MM.1S (cell line): ENCODE measurements at regions not wholly inside any gene's neighbourhood (a gene's known extent, or its start where the extent isn't known, plus 50 kb on each side); places are given as distances from the start of the nearest gene placed in this dataset.

ENCODE experiments used
- DNase-seq: peaks from one replicate; pipeline ENCODE4 v3.0.0-alpha.2; 2015
- H2AFZ ChIP-seq: fragments of 300-600 bp; sonication (generic); 2 replicates; pipeline ENCODE4 v1.6.0; 2016; ENCODE audit warnings: antibody characterized with exemption, low read length
- H3F3A ChIP-seq: fragments of 300-600 bp; sonication (generic); 2 replicates; pipeline ENCODE4 v1.6.1; 2016; ENCODE audit warnings: mild to moderate bottlenecking, antibody characterized with exemption, low read length, moderate library complexity, mixed read lengths; ENCODE audit not compliant: insufficient read depth
- H3K27ac ChIP-seq: fragments of 300-600 bp; sonication (generic); 2 replicates; pipeline ENCODE4 v1.5.1; 2016; ENCODE audit warnings: mild to moderate bottlenecking, low read length
- H3K27me3 ChIP-seq: fragments of 300-600 bp; sonication (generic); replicated peaks from 2 replicates; pipeline ENCODE4 v1.6.0; 2016; ENCODE audit warnings: low read length; ENCODE audit not compliant: insufficient read depth
- H3K36me3 ChIP-seq: fragments of 300-600 bp; sonication (generic); replicated peaks from 2 replicates; pipeline ENCODE4 v1.6.1; 2016; ENCODE audit warnings: mild to moderate bottlenecking, low read length, mixed read lengths; ENCODE audit not compliant: insufficient read depth
- H3K4me1 ChIP-seq: fragments of 300-600 bp; sonication (generic); 2 replicates; pipeline ENCODE4 v1.6.1; 2016; ENCODE audit warnings: low read length, mixed read lengths
- H3K4me2 ChIP-seq: fragments of 300-600 bp; sonication (generic); 2 replicates; pipeline ENCODE4 v1.6.0; 2016; ENCODE audit warnings: low read depth, low read length
- H3K4me3 ChIP-seq: fragments of 300-600 bp; sonication (generic); 2 replicates; pipeline ENCODE4 v1.5.1; 2016; ENCODE audit warnings: low read length, mixed read lengths
- H3K79me2 ChIP-seq: fragments of 300-600 bp; sonication (generic); 2 replicates; pipeline ENCODE4 v1.6.1; 2016; ENCODE audit warnings: mixed run types, low read length, mixed read lengths
- H3K9ac ChIP-seq: fragments of 300-600 bp; sonication (generic); 2 replicates; pipeline ENCODE4 v1.6.1; 2016; ENCODE audit warnings: low read length, mixed read lengths
- H3K9me2 ChIP-seq: fragments of 300-600 bp; sonication (generic); replicated peaks from 2 replicates; pipeline ENCODE4 v1.6.1; 2016; ENCODE audit warnings: mild to moderate bottlenecking, low read length, mixed read lengths; ENCODE audit not compliant: insufficient read depth
- H3K9me3 ChIP-seq: fragments of 300-600 bp; sonication (generic); replicated peaks from 2 replicates; pipeline ENCODE4 v1.6.1; 2016; ENCODE audit warnings: mild to moderate bottlenecking, low read length, mixed read lengths; ENCODE audit not compliant: insufficient read depth
- H4K20me1 ChIP-seq: fragments of 300-600 bp; sonication (generic); 2 replicates; pipeline ENCODE4 v1.6.1; 2016; ENCODE audit warnings: mild to moderate bottlenecking, low read length, moderate library complexity, mixed read lengths; ENCODE audit not compliant: insufficient read depth
- CTCF ChIP-seq: fragments of 300-600 bp; sonication (generic); IDR thresholded peaks from 2 replicates; pipeline ENCODE4 v1.5.1; 2016; ENCODE audit warnings: antibody characterized with exemption, low read length, mixed read lengths
- EZH2 ChIP-seq: fragments of 300-600 bp; sonication (generic); optimal IDR thresholded peaks from 2 replicates; pipeline ENCODE3; 2017; ENCODE audit warnings: low read depth, mild to moderate bottlenecking, antibody characterized with exemption, low read length, mixed read lengths
- EZH2phosphoT487 ChIP-seq: fragments of 300-600 bp; sonication (generic); IDR thresholded peaks from 2 replicates; pipeline ENCODE4 v1.6.1; 2018; ENCODE audit warnings: antibody characterized with exemption, low read length

GRCh38 chr2:9752441-9753275 is 90.6 kb upstream of the TAF1B start:
- H3K27me3 ChIP-seq: peaks cover 17% of the 10 kb centered on the region; the same call in 1 of the 2 replicates
- H3K9me3 ChIP-seq: no peaks in the 10 kb centered on the region
- H3K79me2 ChIP-seq: no peaks in the 10 kb centered on the region
- H2AFZ ChIP-seq: no peak overlapping the region
- H4K20me1 ChIP-seq: no peaks in the 10 kb centered on the region
- no peaks in the 10 kb centered on the region for H3K4me1 ChIP-seq
- H3K9me2 ChIP-seq: no peaks in the 10 kb centered on the region
- no peak for TF ChIP-seq CTCF
- no peak for TF ChIP-seq EZH2
- TF ChIP-seq EZH2phosphoT487: no peak
- no peak overlapping the region for H3K4me3 ChIP-seq
- no peak for DNase-seq
- H3K4me2 ChIP-seq: no peak overlapping the region
- H3K27ac ChIP-seq: no peak overlapping the region
- no peaks in the 10 kb centered on the region for H3F3A ChIP-seq
- no peaks in the 10 kb centered on the region for H3K36me3 ChIP-seq
- H3K9ac ChIP-seq: no peak overlapping the region

- Histone ChIP-seq H3K4me3 (no peak overlapping the region), H3K4me1 (no peaks in the 10 kb centered on the region), H3K27ac (no peak overlapping the region)
Measured at GRCh38 chr2:9753276-9753600, 90.0 kb upstream of the TAF1B start.

GRCh38 chr2:9753665-9754531 is 89.4 kb upstream of the TAF1B start:
- H3K4me1 ChIP-seq: no peaks in the 10 kb centered on the region
- no peak overlapping the region for H3K4me3 ChIP-seq
- H3K36me3 ChIP-seq: no peaks in the 10 kb centered on the region
- H2AFZ ChIP-seq: no peak overlapping the region
- no peak overlapping the region for H3K9ac ChIP-seq
- no peak overlapping the region for H3K4me2 ChIP-seq
- no peaks in the 10 kb centered on the region for H3F3A ChIP-seq
- no peaks in the 10 kb centered on the region for H4K20me1 ChIP-seq
- H3K9me2 ChIP-seq: no peaks in the 10 kb centered on the region
- no peak overlapping the region for H3K27ac ChIP-seq
- H3K27me3 ChIP-seq: peaks cover 17% of the 10 kb centered on the region; the same call in 1 of the 2 replicates
- no peaks in the 10 kb centered on the region for H3K79me2 ChIP-seq
- DNase-seq: no peak
- H3K9me3 ChIP-seq: no peaks in the 10 kb centered on the region
- no peak for TF ChIP-seq EZH2phosphoT487
- TF ChIP-seq CTCF: no peak
- TF ChIP-seq EZH2: no peak

More at GRCh38 chr2:9753276-9753600, 90.0 kb upstream of the TAF1B start:
- no peak overlapping the region for H3K9ac ChIP-seq
- no peaks in the 10 kb centered on the region for H3K79me2 ChIP-seq
- TF ChIP-seq EZH2: no peak
- no peak for TF ChIP-seq EZH2phosphoT487
- TF ChIP-seq CTCF: no peak
- H4K20me1 ChIP-seq: no peaks in the 10 kb centered on the region
- H3K9me3 ChIP-seq: no peaks in the 10 kb centered on the region
- no peak overlapping the region for H3K4me2 ChIP-seq
- H3K36me3 ChIP-seq: no peaks in the 10 kb centered on the region
- no peak for DNase-seq
- H2AFZ ChIP-seq: no peak overlapping the region
- H3F3A ChIP-seq: no peaks in the 10 kb centered on the region
- peaks cover 17% of the 10 kb centered on the region; the same call in 1 of the 2 replicates for H3K27me3 ChIP-seq
- H3K9me2 ChIP-seq: no peaks in the 10 kb centered on the region
